IPS DF 4.7 (cell line): ENCODE measurements at regions not wholly inside any gene's neighbourhood (a gene's known extent, or its start where the extent isn't known, plus 50 kb on each side); places are given as distances from the start of the nearest gene placed in this dataset.
"Not testable (repeated sequence)": the region's sequence is repeated elsewhere in the genome, so short reads cannot be mapped to it uniquely, and the experiment has no call there.

Source experiments
- DNase-seq: peaks from one replicate; pipeline ENCODE4 v3.0.0-alpha.2; 2013; ENCODE audit warnings: low spot score; ENCODE audit errors: extremely low read depth

GRCh38 chr13:46498650-46499049 is 54.3 kb upstream of the LRCH1 start:
- no peak for DNase-seq

DNA sequence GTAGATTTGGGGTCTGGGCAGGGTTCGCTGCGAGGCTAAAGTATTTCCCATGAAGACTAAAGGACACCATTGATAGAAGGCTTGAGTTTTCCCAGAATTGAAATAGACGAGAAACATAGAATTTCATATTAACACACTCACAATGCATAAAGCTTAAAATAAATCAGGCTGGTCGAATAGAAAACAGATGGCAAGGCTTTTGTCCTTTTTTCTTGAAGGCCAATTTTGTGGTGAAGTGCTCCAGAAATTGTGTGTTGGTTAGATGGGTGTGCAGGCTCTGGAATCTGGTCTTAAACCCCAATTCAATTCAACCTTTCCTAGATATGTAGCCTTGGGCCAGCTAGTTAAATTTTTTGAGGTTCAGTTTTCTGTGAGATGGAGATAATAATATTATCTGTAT is 56.9 kb upstream of the LRCH1 start:
- DNase-seq, result no peak

GRCh38 chr13:46495651-46496050 is 57.3 kb upstream of the LRCH1 start:
- no peak for DNase-seq

DNA sequence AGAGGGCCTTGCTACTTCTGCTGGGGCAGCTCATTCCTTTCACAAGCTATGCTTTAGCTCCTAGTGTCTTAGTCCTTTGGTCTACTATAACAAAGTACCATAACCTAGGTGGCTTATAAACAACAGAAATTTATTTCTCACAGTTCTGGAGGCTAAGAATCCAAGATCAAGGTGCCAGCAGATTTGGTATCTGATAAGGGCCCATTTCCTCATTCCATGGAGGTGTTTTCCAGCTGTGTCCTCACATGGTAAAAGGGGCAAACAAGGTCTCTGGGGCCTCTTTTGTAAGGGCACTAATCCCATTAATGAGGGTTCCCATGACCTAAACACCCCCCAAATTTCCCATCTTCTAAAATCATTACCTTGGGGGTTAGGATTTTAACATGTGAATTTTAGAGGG is 57.9 kb upstream of the LRCH1 start:
- no peak for DNase-seq

DNA sequence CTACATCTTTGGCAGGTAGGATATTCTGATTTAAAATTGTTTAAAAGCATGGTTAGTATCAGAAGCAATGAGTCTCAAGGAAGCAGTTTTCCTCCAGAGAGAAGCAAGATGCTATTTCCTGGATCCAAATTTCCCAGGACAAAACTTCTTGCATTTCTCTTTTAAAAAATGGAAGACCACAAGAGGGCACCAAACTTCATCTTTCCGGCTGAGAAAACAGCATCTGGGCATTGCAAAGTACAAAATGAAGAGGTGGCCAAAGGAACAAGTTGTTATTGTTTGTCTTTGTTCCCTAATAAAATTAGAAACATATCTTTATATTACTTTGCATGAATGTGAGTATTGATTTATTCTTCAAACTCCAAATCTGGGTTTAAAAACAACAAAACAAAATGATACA is 60.0 kb upstream of the LRCH1 start:
- peak; percentile 11 for DNase-seq

DNA sequence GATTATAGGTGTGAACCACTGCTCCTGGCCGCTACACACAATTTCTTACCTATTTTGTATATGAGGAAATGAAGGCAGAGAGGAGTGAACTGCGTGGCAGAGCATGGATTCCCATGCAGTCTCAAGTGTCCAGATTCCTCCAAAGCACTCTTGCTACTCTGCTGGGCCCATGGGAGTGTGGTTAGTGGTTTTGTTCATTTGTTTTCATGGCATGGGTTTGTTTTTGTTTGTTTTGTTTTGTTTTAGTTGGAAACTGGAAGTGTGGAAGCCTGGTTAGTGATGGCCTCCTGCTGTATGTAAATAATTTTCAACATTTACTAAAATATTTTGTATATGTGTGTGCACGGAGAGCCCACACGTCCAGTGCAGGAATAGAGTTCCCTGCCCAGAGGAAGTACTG is 61.3 kb upstream of the LRCH1 start:
- DNase-seq, result no peak

GRCh38 chr13:46490713-46491112 is 62.3 kb upstream of the LRCH1 start:
- not testable (repeated sequence) for DNase-seq

DNA sequence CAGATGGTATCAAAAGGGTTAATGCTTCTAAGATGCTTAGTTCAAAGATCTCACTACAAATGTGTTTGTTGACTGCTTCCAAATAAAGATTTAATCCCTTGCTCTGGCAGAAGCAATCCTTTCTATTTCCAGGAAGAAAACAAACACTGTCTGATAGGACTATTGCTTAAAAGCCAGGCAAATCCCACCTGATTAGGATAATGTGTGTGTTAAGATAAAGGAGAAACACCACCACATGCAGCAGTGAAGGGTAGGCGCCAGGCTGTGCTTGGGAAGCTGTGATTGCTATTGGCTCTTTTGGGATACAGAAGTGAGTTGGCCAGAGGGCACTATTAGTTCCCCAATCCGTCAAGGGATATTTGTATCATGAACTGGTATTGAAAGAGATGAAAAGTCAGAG is 62.8 kb upstream of the LRCH1 start:
- no peak for DNase-seq

- DNase-seq, result no peak
These were observed 63.4 kb upstream of the LRCH1 start for GRCh38 chr13:46489586-46490023.

DNA sequence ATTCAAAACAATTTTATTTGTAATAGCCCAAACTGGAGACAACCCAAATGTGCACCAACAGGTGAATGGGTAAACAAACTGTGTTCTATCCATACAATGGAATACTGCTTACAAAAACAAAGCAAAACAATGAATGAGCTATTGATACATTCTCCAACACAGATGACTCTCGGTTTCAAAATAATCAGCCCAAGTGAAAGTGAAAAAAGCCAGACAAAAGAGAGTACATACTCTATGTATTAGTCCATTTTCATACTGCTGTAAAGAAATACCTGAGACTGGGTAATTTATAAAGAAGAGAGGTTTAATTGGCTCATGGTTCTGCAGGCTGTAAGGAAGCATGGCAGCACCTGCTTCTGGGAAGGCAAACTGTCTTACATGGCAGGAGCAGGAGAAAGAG is 65.2 kb upstream of the LRCH1 start:
- DNase-seq, result no peak

- DNase-seq, result no peak
These were observed 66.7 kb upstream of the LRCH1 start for GRCh38 chr13:46486270-46486669.

DNA sequence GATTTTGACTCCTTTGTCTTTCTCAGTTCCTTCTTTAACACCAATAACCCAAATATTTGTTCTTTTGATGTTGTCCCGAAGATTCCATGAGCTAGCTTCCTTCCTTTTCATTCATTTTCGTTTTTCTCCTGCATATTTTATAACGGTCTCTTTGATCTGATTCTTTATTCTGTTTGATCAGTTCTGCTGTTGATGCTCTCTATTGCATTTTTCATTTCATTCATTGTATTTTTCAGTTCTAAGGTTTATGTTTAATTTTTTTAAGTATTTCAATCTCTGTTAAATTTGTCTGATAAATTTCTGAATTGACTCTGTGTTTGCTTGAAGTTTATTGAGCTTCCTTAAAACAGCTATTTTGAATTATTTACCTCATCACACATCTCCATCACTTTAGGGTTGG is 68.4 kb upstream of the LRCH1 start:
- no peak for DNase-seq

- DNase-seq, result no peak
These were observed 71.8 kb upstream of the LRCH1 start for GRCh38 chr13:46481166-46481565.

DNA sequence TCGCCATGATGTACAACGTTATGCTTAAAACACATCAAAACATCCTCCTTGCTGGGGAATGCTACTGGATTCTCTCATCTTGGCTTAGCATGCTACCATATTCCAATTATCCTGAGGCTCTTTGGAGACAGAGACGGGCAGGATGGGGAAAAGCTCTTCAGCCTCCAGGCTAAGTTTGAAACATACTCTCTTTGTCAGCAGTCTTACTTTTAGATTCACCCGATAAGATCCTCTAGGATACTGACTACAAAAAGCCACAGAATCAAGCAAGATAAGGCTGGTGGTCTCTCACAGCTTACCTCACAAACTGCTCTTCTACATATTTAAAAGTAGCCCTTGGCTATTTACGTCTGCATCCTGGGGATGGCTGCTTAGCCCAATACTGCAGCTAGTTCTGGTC is 72.8 kb upstream of the LRCH1 start:
- no peak for DNase-seq

DNA sequence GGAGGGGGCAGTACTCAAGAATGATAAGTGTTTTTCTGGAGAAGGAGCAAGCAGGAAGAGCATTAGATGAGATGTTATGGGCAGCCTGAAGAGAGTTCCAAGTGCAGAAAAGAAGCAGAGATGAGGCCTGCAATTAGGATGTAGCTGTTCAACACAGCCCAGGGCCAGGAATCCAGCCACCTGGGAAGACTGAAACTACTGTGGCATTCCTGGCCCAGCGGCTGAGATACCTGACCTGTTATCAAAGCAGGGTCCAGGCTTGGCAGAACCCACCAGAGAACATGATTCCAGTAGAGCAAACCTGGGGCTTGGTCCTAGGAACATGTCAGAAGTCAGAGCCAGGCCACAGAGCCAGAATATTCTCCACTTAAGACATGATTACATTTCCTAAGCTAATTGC is 73.3 kb upstream of the LRCH1 start:
- no peak for DNase-seq

DNA sequence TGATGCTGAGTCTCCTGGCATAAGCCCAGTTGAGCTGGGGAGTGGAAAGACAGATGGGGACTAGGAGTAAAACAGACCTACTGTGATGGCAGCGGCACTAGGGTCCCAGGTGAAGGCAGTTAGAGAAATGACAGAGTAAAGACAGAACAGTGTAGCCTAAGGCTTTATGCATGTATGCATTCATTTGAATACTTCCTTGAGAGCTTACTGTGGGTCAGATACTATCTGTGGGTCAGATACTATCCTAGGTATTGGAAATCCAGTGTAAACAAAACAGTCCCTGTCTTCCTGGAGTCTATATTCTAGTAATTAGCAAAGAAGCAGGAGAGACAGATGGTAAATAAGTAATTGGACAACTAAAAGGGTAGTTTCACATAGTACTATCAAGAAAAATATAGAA is 73.7 kb upstream of the LRCH1 start:
- no peak for DNase-seq

GRCh38 chr13:46478651-46479050 is 74.3 kb upstream of the LRCH1 start:
- DNase-seq, result no peak

- DNase-seq, result no peak
These were observed 76.8 kb upstream of the LRCH1 start for GRCh38 chr13:46476174-46476573.

GRCh38 chr13:46475541-46475991 is 77.4 kb upstream of the LRCH1 start:
- no peak for DNase-seq

GRCh38 chr13:46473806-46474205 is 79.2 kb upstream of the LRCH1 start:
- DNase-seq, result no peak

DNA sequence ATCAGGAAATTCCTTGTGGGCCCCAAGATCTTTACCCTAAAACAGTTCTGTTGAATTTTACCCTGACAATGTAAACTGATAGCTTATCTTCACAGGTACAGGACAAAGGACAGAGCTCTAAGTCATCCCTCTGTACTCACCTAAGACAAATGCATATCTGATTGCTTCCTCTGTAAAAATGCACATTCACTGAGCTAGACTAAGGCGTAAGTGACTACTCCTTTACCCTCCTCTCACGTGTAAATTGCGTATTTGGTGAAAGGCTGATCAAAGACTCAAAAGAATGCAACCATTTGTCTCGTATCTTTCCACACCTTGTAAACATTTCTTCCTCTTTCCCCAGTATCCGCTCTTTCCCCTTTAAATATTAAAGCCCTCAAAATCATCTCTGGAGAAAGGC is 80.6 kb upstream of the LRCH1 start:
- no peak for DNase-seq

DNA sequence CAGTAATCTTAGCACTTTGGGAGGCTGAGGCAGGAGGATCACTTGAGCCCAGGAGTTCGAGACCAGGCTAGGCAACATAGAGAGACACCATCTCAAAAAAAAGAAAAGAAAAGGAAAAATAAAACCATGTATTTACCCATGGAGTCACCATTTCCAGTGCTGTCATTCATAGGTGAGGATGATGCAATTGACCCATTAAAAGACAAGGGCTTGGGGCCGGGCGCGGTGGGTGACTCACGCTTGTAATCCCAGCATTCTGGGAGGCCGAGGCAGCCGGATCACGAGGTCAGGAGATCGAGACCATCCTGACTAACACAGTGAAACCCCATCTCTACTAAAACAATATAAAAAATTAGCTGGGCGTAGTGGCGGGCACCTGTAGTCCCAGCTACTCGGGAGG is 82.6 kb upstream of the RUBCNL start:
- not testable (repeated sequence) for DNase-seq

GRCh38 chr13:46468570-46469463 is 81.8 kb upstream of the RUBCNL start:
- DNase-seq, result no peak
